ENCODE measurements at regions not wholly inside any gene's neighbourhood (a gene's known extent, or its start where the extent isn't known, plus 50 kb on each side); places are given as distances from the start of the nearest gene placed in this dataset.

DNA sequence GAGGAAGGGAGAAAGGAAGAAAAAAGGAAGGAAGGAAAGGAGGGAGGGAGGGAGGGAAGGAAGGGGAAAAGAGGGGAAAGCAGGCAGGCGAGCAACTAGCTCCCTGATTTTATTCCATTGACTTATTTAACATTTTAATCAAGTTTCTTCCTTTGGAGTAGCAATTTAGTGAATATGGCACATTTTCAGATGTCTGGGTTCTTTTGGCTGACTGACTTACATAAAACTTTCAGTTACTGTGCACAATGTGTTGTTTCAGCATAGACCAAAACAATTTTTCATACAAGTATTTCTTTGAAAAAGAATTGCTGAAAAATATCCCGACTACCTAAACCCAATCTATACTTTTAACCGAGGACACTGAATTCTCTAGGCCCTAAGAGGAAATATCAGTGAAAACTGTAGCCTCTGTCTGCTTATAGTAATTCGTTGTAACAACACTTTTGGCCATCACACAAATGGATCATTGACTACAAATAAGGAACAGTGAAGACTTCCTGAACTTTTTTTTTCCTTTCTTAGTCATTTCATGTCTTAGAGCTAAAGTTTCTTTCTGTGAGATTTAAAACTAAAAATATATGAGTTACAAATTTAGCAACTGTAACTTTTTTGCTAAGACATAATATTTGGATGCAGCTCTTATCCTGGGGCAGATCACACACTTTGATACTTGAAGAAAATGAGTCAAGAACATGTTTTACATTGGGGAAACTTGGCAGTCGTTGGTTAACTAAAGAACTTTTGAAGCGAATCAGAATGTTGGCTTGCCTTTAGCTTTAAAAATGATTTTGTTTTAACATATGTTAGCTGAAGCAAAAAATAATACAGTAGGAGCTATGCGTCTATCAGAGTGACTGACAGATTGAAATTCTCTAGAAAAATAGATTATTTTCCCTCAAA lies 79.6 kb downstream of the SOX2 start:
- Histone ChIP-seq H3K4me3 (ENCODE audit: low read length) (no peak overlapping the region), H3K9me3 (ENCODE audit: control insufficient read depth, insufficient read depth, low read length) (no peaks in the 10 kb centered on the region), H3F3A (ENCODE audit: control insufficient read depth, insufficient read depth) (no peaks in the 10 kb centered on the region), H3K9me2 (replicated peaks; ENCODE audit: control insufficient read depth, low read length) (no peaks in the 10 kb centered on the region), H3K27ac (ENCODE audit: low read depth, low read length) (no peak overlapping the region), H3K27me3 (ENCODE audit: control insufficient read depth, low read length) (peaks cover 3% of the 10 kb centered on the region; the same call in 1 of the 2 replicates), H3K36me3 (ENCODE audit: control insufficient read depth, low read length) (no peaks in the 10 kb centered on the region), H3K4me1 (ENCODE audit: control insufficient read depth, low read length) (peaks cover 4% of the 10 kb centered on the region), H3K79me2 (ENCODE audit: control insufficient read depth, low read length) (no peaks in the 10 kb centered on the region), H3K4me2 (ENCODE audit: low read length) (no peak overlapping the region), H4K20me1 (ENCODE audit: control insufficient read depth, insufficient read depth, low read depth, low read length) (no peaks in the 10 kb centered on the region)
- TF ChIP-seq EZH2phosphoT487 (IDR thresholded peaks at IDR 0.05; ENCODE audit: borderline replicate concordance, low read length) (no peak), CTCF (IDR thresholded peaks at IDR 0.05; ENCODE audit: low read depth, low read length, poor library complexity, severe bottlenecking) (no peak)

DNA sequence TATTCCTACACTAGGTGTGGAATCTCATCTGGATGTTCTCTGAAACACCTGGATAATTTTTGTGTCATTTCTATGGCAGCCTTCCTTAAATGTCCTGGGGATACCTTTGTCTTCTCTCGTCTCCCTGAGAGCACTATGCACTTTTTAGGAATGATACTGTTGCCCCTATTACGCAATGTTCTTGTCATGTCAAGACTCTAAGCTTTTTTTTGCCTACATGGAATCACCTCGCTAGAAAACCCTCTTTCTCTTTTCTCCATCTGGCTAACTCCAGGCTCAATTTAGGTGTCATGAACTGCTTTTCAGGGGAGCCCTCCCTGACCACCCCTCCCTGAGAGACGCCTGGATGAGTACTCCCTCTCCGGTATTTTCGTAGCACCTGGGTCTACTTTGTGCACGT lies 81.3 kb downstream of the SOX2 start:
- no peaks in the 10 kb centered on the region for H3K9me2 ChIP-seq (replicated peaks; ENCODE audit: control insufficient read depth, low read length)
- H3K79me2 ChIP-seq (ENCODE audit: control insufficient read depth, low read length), result no peaks in the 10 kb centered on the region
- no peaks in the 10 kb centered on the region for H3K9me3 ChIP-seq (ENCODE audit: control insufficient read depth, insufficient read depth, low read length)
- no peak for TF ChIP-seq CTCF (IDR thresholded peaks at IDR 0.05; ENCODE audit: low read depth, low read length, poor library complexity, severe bottlenecking)
- no peak for TF ChIP-seq EZH2phosphoT487 (IDR thresholded peaks at IDR 0.05; ENCODE audit: borderline replicate concordance, low read length)
- no peak overlapping the region for H3K27ac ChIP-seq (ENCODE audit: low read depth, low read length)
- H4K20me1 ChIP-seq (ENCODE audit: control insufficient read depth, insufficient read depth, low read depth, low read length), result no peaks in the 10 kb centered on the region
- H3K4me2 ChIP-seq (ENCODE audit: low read length), result no peak overlapping the region
- H3K4me1 ChIP-seq (ENCODE audit: control insufficient read depth, low read length), result peaks cover 4% of the 10 kb centered on the region
- H3F3A ChIP-seq (ENCODE audit: control insufficient read depth, insufficient read depth), result no peaks in the 10 kb centered on the region
- H3K4me3 ChIP-seq (ENCODE audit: low read length), result no peak overlapping the region
- peaks cover 3% of the 10 kb centered on the region; the same call in 1 of the 2 replicates for H3K27me3 ChIP-seq (ENCODE audit: control insufficient read depth, low read length)
- no peaks in the 10 kb centered on the region for H3K36me3 ChIP-seq (ENCODE audit: control insufficient read depth, low read length)

- Histone ChIP-seq H3K36me3 (ENCODE audit: control insufficient read depth, low read length) (no peaks in the 10 kb centered on the region), H3K4me2 (ENCODE audit: low read length) (no peak overlapping the region), H3K79me2 (ENCODE audit: control insufficient read depth, low read length) (no peaks in the 10 kb centered on the region), H3K27ac (ENCODE audit: low read depth, low read length) (no peak overlapping the region), H3K4me1 (ENCODE audit: control insufficient read depth, low read length) (peaks cover 4% of the 10 kb centered on the region), H3K9me3 (ENCODE audit: control insufficient read depth, insufficient read depth, low read length) (no peaks in the 10 kb centered on the region), H3K4me3 (ENCODE audit: low read length) (no peak overlapping the region), H4K20me1 (ENCODE audit: control insufficient read depth, insufficient read depth, low read depth, low read length) (no peaks in the 10 kb centered on the region), H3K9me2 (replicated peaks; ENCODE audit: control insufficient read depth, low read length) (no peaks in the 10 kb centered on the region), H3F3A (ENCODE audit: control insufficient read depth, insufficient read depth) (no peaks in the 10 kb centered on the region), H3K27me3 (ENCODE audit: control insufficient read depth, low read length) (peaks cover 3% of the 10 kb centered on the region; the same call in 1 of the 2 replicates)
- TF ChIP-seq EZH2phosphoT487 (IDR thresholded peaks at IDR 0.05; ENCODE audit: borderline replicate concordance, low read length) (no peak), CTCF (IDR thresholded peaks at IDR 0.05; ENCODE audit: low read depth, low read length, poor library complexity, severe bottlenecking) (no peak)
These were observed 82.5 kb downstream of the SOX2 start for GRCh38 chr3:181794011-181794790.
